ENCODE measurements at regions not wholly inside any gene's neighbourhood (a gene's known extent, or its start where the extent isn't known, plus 50 kb on each side); places are given as distances from the start of the nearest gene placed in this dataset.
"Not testable (repeated sequence)": the region's sequence is repeated elsewhere in the genome, so short reads cannot be mapped to it uniquely, and the experiment has no call there.

GRCh38 chr20:52438326-52438963 is 246.9 kb upstream of the ZFP64 start:
- no peak for DNase-seq
- in situ Hi-C loops (cut with MboI; ENCODE audit: low pct_unique_long_range_greater_than_20kb, low sequenced_read_pairs), result no loop called here

- no peak for DNase-seq
- in situ Hi-C loops (cut with MboI; ENCODE audit: low pct_unique_long_range_greater_than_20kb, low sequenced_read_pairs), result no loop called here
Measured at GRCh38 chr20:52434453-52434852, 242.9 kb upstream of the ZFP64 start.

DNA sequence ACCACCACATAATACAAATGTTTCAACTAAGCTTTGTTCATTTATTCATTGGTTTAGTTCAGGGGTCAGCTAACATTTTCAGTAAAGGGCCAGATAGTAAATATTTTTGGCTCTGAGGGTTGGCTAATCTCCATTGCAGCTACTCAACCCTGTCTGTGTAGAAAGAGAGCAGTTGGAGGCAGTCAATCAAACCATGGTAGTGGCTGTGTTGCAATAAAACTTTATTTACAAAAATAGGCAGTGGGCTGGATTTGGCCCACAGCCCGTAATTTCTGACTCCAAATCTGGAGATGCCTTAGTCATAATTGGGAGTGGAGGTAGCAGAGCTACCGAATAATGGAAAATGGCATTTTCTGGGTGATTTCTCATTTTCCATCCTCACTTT is 242.5 kb upstream of the ZFP64 start:
- in situ Hi-C loops (cut with MboI; ENCODE audit: low pct_unique_long_range_greater_than_20kb, low sequenced_read_pairs), result no loop called here
- no peak for DNase-seq

DNA sequence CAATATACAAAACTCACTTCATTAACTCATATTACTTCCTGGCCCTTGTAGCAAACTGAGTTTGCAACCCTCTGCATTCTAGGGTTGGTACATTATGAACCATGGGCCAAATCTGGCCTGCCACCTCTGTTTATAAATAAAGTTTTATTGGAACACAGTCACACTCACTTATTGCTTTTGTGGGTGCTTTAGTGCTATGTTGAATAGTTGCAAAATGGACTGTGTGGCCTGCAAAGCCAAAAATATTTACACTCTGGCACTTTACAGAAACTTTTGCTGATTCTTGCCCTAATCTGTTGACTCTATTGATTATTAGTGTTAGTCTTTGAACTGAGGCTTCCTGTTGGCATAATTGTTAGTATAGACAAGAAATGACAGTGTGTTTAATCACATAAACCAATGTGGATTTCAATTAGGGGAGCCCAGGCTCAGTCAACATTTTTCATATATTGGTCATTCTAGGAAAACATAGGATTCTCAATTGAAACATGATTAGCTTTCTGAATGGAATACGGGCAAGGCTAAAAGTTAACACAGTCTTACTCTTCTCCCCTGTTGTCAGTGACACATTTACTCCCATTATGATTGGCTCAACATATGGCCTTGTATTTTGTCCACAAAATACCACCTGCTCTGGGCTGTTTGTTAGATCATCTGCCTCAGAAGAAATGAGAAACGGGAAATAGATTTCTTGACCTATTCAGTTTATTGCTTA is 241.9 kb upstream of the ZFP64 start:
- in situ Hi-C loops (cut with MboI; ENCODE audit: low pct_unique_long_range_greater_than_20kb, low sequenced_read_pairs), result no loop called here
- no peak for DNase-seq

DNA sequence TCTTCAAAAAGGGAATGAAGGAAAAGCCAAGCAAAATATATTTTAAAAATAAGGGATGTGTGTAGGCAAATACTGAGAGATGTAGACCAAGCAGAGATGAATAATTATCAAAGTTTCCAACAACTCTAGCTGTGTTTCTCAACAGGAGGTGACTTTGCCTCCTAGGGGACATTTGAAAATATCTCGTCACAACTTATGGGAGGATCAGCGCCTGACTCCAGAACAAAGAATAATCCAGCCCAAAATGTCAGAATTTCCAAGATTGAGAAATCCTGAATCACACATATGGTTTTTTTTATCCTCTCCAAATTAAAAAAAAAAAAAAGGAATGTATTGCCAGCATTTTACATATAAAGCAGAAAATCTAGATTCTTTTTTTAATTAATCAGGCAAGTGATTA is 241.2 kb upstream of the ZFP64 start:
- DNase-seq, result no peak
- in situ Hi-C loops (cut with MboI; ENCODE audit: low pct_unique_long_range_greater_than_20kb, low sequenced_read_pairs), result no loop called here

GRCh38 chr20:52429029-52429428 is 237.4 kb upstream of the ZFP64 start:
- no peak for DNase-seq
- in situ Hi-C loops (cut with MboI; ENCODE audit: low pct_unique_long_range_greater_than_20kb, low sequenced_read_pairs), result no loop called here

- DNase-seq, result no peak
- in situ Hi-C loops (cut with MboI; ENCODE audit: low pct_unique_long_range_greater_than_20kb, low sequenced_read_pairs), result no loop called here
Measured at GRCh38 chr20:52427960-52428359, 236.4 kb upstream of the ZFP64 start.

DNA sequence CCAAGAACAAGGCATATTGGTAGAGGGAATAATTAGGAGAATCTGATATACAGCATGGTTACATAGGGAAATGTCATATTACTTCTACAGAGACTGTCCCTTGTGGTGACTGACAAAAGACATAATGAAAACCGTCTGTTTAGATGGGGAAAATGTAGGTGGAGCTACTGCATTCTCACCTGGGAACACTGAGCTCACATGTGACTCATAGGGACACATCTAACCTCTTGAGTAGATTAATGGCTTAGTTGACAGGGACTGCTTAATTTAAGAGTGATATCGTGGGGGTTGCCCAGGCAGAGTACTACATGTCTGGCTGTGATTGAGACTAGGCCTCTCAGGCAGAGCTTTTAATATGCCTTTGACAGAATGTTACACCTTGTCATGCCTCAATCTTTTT is 235.3 kb upstream of the ZFP64 start:
- no peak for DNase-seq
- in situ Hi-C loops (cut with MboI; ENCODE audit: low pct_unique_long_range_greater_than_20kb, low sequenced_read_pairs), result no loop called here

- in situ Hi-C loops (cut with MboI; ENCODE audit: low pct_unique_long_range_greater_than_20kb, low sequenced_read_pairs), result no loop called here
- DNase-seq, result no peak
Measured at GRCh38 chr20:52425701-52426100, 234.1 kb upstream of the ZFP64 start.

GRCh38 chr20:52425253-52425652 is 233.7 kb upstream of the ZFP64 start:
- DNase-seq, result no peak
- in situ Hi-C loops (cut with MboI; ENCODE audit: low pct_unique_long_range_greater_than_20kb, low sequenced_read_pairs), result no loop called here

- DNase-seq, result peak; percentile 3
- in situ Hi-C loops (cut with MboI; ENCODE audit: low pct_unique_long_range_greater_than_20kb, low sequenced_read_pairs), result not testable (repeated sequence)
Measured at GRCh38 chr20:52424357-52424942, 232.9 kb upstream of the ZFP64 start.

DNA sequence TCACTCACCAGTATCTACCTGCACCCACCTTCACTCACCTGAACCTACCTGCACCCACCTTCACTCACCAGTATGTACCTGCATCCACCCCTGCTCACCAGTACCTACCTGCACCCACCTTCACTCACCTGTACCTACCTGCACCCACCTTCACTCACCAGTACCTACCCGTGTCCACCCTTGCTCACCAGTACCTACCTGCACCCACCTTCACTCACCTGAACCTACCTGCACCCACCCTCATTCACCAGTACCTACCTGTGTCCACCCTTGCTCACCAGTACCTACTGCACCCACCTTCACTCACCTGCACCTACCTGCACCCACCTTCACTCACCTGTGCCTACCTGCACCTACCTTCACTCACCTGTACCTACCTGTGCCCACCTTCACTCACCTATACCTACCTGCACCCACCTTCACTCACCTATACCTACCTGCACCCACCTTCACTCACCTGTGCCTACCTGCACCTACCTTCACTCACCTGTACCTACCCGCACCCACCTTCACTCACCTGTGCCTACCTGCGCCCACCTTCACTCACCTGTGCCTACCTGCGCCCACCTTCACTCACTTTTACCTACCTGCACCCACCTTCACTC is 232.1 kb upstream of the ZFP64 start:
- in situ Hi-C loops (cut with MboI; ENCODE audit: low pct_unique_long_range_greater_than_20kb, low sequenced_read_pairs), result not testable (repeated sequence)

GRCh38 chr20:52422574-52423336 is 231.2 kb upstream of the ZFP64 start:
- in situ Hi-C loops (cut with MboI; ENCODE audit: low pct_unique_long_range_greater_than_20kb, low sequenced_read_pairs), result no loop called here
- DNase-seq, result no peak

More for the DNA sequence above, 232.1 kb upstream of the ZFP64 start:
- DNase-seq, result not testable (repeated sequence)

GRCh38 chr20:52420805-52421204 is 229.2 kb upstream of the ZFP64 start:
- in situ Hi-C loops (cut with MboI; ENCODE audit: low pct_unique_long_range_greater_than_20kb, low sequenced_read_pairs), result no loop called here

GRCh38 chr20:52419205-52419604 is 227.6 kb upstream of the ZFP64 start:
- in situ Hi-C loops (cut with MboI; ENCODE audit: low pct_unique_long_range_greater_than_20kb, low sequenced_read_pairs), result no loop called here

More at GRCh38 chr20:52420805-52421204, 229.2 kb upstream of the ZFP64 start:
- DNase-seq, result no peak

GRCh38 chr20:52416953-52417352 is 225.4 kb upstream of the ZFP64 start:
- DNase-seq, result no peak
- in situ Hi-C loops (cut with MboI; ENCODE audit: low pct_unique_long_range_greater_than_20kb, low sequenced_read_pairs), result no loop called here

More at GRCh38 chr20:52419205-52419604, 227.6 kb upstream of the ZFP64 start:
- DNase-seq, result no peak

- in situ Hi-C loops (cut with MboI; ENCODE audit: low pct_unique_long_range_greater_than_20kb, low sequenced_read_pairs), result no loop called here
- DNase-seq, result no peak
Measured at GRCh38 chr20:52411611-52412010, 220.0 kb upstream of the ZFP64 start.

- in situ Hi-C loops (cut with MboI; ENCODE audit: low pct_unique_long_range_greater_than_20kb, low sequenced_read_pairs), result no loop called here
- no peak for DNase-seq
Measured at GRCh38 chr20:52410731-52411234, 219.2 kb upstream of the ZFP64 start.

DNA sequence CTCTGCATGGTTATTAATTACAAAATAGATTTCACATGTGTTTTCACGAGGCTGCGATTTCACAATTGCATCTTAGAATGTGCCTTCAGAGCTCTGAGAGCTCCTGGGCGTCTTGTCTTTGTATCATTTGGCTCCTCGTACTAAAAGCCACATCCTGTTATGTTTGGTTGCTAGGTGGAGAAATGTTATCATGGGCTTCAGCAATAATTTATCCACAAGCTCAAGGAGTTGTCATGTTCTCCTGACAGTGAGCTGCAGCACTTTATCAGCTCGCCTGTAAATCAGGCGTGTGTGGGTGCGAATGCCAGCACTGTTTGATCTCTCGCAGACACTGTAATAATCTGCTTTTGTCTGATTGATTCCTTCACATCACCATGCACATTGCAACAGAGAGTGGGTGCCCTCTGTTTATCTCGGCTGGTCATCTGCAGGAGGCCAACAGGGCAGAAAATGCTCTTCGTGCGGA is 218.6 kb upstream of the ZFP64 start:
- in situ Hi-C loops (cut with MboI; ENCODE audit: low pct_unique_long_range_greater_than_20kb, low sequenced_read_pairs), result no loop called here
- no peak for DNase-seq

Data from KBM-7 (cell line).